Thoracic aorta (tissue), 2 donors: ENCODE measurements at regions not wholly inside any gene's neighbourhood (a gene's known extent, or its start where the extent isn't known, plus 50 kb on each side); places are given as distances from the start of the nearest gene placed in this dataset.

Source experiments
- ATAC-seq: fragments of 150-250 bp; one replicate; pipeline ENCODE4 v1.8.0; 2017; ENCODE audit warnings: low read depth; ENCODE audit not compliant: insufficient number of reproducible peaks, low FRiP score
- DNase-seq: peaks from one replicate; pipeline ENCODE4 v3.0.0-alpha.2; 2020; ENCODE audit warnings: low spot score
- H3K27ac ChIP-seq, 2 donors: fragments of 200-600 bp; sonication (generic); 1 replicate in 1 of 2; 2 replicates in 1 of 2; pipeline ENCODE4 v1.5.1; 2016; ENCODE audit warnings: mild to moderate bottlenecking in 2 of 2, moderate library complexity in 2 of 2
- H3K27me3 ChIP-seq: fragments of 200-600 bp; sonication (generic); replicated peaks from 2 replicates; pipeline ENCODE4 v1.6.0; 2016; ENCODE audit warnings: mild to moderate bottlenecking; ENCODE audit not compliant: insufficient read depth
- H3K36me3 ChIP-seq: fragments of 200-600 bp; sonication (generic); one replicate; pipeline ENCODE4 v1.5.1; 2016
- H3K4me1 ChIP-seq, 2 donors: fragments of 200-600 bp; sonication (generic); 1 replicate in 1 of 2; 2 replicates in 1 of 2; pipeline versions ENCODE4 v1.5.1 to v1.6.0; 2016; ENCODE audit warnings: low read depth in 2 of 2, mild to moderate bottlenecking in 1 of 2; ENCODE audit not compliant: control insufficient read depth in 1 of 2
- H3K4me3 ChIP-seq: fragments of 200-600 bp; sonication (generic); 2 replicates; pipeline ENCODE4 v1.5.1; 2016; ENCODE audit warnings: mild to moderate bottlenecking
- H3K9me3 ChIP-seq: fragments of 200-600 bp; sonication (generic); 2 replicates; pipeline ENCODE4 v1.5.1; 2016
- TF ChIP-seq, protein P1 (sequence below): fragments of 200-600 bp; sonication (generic); IDR thresholded peaks from one replicate; pipeline ENCODE4 v1.5.1; 2019; ENCODE audit warnings: antibody characterized with exemption

DNA sequence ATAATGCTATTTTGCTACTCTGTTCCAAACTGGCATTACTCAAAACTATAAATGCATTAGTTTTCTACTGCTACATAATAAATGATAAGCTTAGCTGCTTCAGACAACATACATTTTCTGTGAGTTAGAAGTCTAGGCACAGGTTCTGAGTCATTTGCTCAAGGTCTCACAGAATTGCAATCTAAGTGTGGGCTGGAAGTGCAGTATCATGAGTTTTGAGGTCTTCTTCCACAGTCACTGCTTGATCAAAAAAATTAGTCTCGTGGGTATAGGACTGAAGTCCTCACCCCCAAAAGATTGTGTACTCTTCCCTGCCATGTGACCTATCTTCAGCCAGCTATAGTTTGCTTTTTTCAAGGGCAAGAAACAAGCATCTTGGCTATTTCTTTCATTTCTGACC is 676.9 kb downstream of the ADCYAP1 start:
- Histone ChIP-seq H3K9me3 (no peaks in the 10 kb centered on the region), H3K27ac (no peak overlapping the region), H3K36me3 (no peaks in the 10 kb centered on the region), H3K4me3 (no peak overlapping the region), H3K27me3 (no peaks in the 10 kb centered on the region), H3K4me1 (no peaks in the 10 kb centered on the region)
- TF ChIP-seq, protein P1, sequence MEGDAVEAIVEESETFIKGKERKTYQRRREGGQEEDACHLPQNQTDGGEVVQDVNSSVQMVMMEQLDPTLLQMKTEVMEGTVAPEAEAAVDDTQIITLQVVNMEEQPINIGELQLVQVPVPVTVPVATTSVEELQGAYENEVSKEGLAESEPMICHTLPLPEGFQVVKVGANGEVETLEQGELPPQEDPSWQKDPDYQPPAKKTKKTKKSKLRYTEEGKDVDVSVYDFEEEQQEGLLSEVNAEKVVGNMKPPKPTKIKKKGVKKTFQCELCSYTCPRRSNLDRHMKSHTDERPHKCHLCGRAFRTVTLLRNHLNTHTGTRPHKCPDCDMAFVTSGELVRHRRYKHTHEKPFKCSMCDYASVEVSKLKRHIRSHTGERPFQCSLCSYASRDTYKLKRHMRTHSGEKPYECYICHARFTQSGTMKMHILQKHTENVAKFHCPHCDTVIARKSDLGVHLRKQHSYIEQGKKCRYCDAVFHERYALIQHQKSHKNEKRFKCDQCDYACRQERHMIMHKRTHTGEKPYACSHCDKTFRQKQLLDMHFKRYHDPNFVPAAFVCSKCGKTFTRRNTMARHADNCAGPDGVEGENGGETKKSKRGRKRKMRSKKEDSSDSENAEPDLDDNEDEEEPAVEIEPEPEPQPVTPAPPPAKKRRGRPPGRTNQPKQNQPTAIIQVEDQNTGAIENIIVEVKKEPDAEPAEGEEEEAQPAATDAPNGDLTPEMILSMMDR = no peak
- DNase-seq (no peak), ATAC-seq (no peak)

DNA sequence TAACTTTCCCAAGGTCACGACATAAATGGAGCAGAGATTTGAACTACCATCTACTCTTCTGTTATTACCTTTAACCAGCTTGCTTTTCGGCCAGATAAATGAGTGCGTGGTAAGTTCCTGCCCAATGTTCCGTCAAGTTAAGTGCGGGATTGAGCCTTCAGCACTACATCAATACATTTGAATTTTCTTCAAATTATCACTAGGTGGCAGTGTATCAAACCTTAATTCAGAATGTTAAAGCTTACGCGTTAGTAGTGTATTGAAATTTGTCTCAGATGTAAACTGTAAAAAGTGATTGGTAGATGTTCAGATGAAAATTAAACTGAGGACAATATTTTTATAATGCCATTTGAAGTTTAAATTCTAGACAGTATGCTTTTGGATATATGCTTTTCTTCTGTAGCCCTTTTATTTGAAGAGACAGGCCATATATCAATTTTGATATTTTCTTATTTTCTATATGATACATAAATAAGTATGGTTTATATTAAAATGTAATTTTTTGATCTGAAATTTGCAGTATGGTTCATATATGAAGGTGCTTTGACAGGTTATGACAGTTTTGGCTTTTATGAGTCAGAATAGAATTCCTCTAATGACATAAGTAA is 681.3 kb downstream of the ADCYAP1 start:
- no peak for ATAC-seq
- TF ChIP-seq, protein P1 = peak; percentile 15
- H3K4me1 ChIP-seq = no peaks in the 10 kb centered on the region
- no peaks in the 10 kb centered on the region for H3K27me3 ChIP-seq
- no peaks in the 10 kb centered on the region for H3K36me3 ChIP-seq
- DNase-seq = no peak
- H3K4me3 ChIP-seq = no peak overlapping the region
- no peak overlapping the region for H3K27ac ChIP-seq
- H3K9me3 ChIP-seq = no peaks in the 10 kb centered on the region

- Histone ChIP-seq H3K27me3 (no peaks in the 10 kb centered on the region), H3K36me3 (no peaks in the 10 kb centered on the region), H3K4me3 (no peak overlapping the region), H3K4me1 (no peaks in the 10 kb centered on the region), H3K27ac (no peak overlapping the region), H3K9me3 (no peaks in the 10 kb centered on the region)
- DNase-seq = no peak
- TF ChIP-seq, protein P1 = no peak
- ATAC-seq = no peak
Observed at GRCh38 chr18:1593091-1593490, 688.4 kb downstream of the ADCYAP1 start.

DNA sequence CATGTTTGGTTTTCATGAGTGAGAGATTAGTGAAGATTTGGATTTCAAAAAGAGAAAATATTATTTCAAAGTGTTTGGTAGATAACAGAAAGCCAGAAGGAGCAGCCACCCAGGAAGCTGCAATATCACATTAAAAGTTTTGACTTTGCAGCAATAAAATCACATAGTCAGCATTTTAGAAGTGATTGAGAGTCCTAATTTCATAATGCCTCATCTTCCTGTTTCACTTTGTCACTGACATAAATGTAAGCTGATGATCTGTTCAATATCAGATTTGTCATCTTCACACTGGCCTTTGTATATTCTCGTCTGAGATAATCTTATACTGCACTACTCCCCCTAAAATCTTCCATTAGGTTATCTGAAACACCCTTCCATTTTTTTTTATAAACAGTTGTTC is 690.5 kb downstream of the ADCYAP1 start:
- no peaks in the 10 kb centered on the region for H3K9me3 ChIP-seq
- DNase-seq = no peak
- no peaks in the 10 kb centered on the region for H3K4me1 ChIP-seq
- H3K4me3 ChIP-seq = no peak overlapping the region
- no peak for ATAC-seq
- H3K36me3 ChIP-seq = no peaks in the 10 kb centered on the region
- TF ChIP-seq, protein P1 = no peak
- no peak overlapping the region for H3K27ac ChIP-seq
- H3K27me3 ChIP-seq = no peaks in the 10 kb centered on the region

GRCh38 chr18:1599196-1599595 is 694.5 kb downstream of the ADCYAP1 start:
- Histone ChIP-seq H3K36me3 (no peaks in the 10 kb centered on the region), H3K4me3 (no peak overlapping the region), H3K9me3 (no peaks in the 10 kb centered on the region), H3K27me3 (no peaks in the 10 kb centered on the region), H3K27ac (no peak overlapping the region), H3K4me1 (no peaks in the 10 kb centered on the region)
- TF ChIP-seq, protein P1 = no peak
- no peak for ATAC-seq
- no peak for DNase-seq
